ENCODE measurements at regions not wholly inside any gene's neighbourhood (a gene's known extent, or its start where the extent isn't known, plus 50 kb on each side); places are given as distances from the start of the nearest gene placed in this dataset.
"Not testable (repeated sequence)": the region's sequence is repeated elsewhere in the genome, so short reads cannot be mapped to it uniquely, and the experiment has no call there.

DNA sequence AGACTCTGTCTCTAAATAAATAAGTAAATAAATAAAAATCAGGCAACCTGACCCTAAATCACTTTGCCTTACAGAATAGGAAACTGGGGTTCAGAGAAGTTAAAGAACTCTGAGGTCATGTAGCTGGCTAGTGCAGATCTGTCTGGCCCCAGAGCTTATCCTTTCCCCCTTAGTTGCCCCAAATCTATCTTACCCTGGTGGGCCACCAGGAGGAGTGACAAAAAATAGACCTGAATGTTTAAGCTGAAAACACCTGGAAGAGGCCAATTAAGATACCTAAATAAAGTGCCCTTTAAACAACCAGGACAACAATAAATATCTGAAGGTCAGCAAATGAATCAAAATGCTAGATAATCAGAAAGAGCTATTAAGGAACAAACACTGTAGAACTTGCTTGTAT lies 59.7 kb downstream of the TEX35 start:
- no peak for DNase-seq

DNA sequence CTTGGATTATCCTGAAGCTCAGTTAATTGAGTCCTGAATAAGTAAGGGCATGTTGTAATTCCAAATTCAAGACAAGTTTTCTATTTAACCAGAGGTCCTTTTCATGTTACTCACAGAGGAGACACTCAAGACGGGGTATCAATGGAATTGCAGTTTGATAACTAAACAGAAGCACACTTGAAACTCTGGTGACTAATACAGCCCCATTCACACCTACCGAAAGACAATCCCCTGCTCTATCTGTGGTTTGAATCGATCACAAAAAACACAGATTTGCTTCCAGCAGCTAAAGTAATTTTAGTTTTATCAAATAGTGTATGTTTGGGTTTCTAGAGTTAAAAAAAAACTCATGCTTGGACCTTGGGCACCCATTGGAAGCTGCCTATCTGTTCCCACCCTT lies 60.4 kb downstream of the TEX35 start:
- no peak for DNase-seq

DNA sequence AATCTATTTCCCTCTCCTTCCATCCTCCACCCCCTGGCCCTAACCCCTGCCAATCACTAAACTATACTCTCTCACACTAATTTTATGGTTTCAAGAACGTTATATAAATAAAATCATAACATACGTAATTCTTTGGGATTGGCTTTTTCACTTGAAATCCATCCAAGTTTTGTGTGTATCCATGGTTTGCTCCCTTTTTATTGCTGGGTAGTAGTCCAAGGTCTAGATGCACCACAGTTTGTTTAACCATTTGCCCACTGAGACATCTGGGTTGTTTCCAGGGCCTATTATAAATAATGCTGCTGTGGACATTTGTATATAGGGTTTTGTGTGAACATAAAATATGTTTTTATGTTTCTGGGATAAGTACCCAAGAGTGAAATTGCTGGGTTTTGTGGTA lies 61.4 kb downstream of the TEX35 start:
- no peak for DNase-seq

DNA sequence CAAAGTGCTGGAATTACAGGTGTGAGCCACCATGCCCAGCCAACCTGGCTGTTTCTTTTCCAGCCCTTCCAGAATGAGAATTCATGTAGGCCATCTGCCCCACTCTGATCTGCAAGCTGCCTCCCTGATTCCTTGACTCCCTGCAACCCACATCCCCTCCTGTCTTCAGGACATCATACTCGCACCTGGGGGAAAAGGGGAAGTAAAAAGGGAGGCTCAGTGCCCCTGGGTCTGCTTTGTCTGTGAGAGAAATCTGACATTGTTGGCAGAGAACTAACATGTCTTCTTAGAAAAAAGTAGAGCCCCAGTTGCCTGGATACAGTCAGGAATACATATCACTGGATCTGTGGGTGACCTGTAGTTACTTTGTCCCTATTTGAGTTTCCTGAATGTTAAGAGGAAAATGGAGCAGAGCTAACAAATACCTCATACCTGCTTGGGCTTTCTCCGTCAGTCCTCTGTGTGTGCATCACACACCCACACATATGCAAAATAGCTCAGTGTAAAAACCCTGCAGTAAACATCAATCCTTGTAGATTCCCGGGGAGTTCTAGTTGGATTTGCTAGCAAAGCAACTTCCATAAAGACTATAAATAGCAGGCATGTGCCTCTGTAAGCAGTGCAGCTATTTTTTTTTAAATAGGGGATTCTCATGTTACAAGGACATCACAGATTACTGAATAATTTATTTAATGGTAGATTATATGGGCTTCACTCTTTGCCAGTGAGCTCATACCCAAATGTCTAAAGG lies 62.9 kb downstream of the TEX35 start:
- no peak for DNase-seq

DNA sequence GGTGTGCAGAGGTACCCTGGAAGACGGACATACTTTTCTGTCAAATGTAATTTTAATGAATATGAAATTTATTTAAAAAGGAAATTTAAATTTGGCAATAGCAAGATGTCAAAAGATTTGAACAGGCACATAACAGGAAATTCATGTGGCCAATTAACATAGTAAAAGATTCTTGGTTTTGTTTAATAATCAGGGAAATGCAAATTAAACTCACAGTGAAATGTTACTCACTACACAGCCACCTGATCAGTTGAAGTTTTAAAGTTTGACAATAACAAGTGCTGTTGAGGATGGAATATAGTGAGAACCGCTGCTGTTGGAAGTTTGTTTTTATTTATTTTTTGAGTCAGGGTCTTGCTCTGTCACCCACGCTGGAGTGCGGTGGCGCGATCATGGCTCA lies 63.9 kb downstream of the TEX35 start:
- no peak for DNase-seq

DNA sequence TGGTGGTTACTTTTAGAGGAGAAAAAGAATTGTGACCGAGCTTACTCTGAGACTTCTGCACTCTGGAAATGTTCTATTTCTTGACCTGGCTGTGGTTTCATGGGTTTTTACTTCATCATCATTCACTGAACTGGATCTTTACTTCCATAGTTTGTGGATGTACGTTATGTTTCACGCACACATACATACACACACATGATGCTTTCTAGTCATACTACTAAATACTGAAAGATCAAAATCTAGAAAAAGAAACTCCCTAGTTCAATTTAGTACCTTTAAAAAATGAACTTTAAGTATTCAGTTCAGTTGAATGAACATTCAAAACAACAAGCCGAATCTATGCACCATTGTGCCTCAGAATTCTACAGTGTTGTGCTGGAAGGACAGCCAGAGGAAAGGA lies 65.0 kb downstream of the TEX35 start:
- DNase-seq: no peak

DNA sequence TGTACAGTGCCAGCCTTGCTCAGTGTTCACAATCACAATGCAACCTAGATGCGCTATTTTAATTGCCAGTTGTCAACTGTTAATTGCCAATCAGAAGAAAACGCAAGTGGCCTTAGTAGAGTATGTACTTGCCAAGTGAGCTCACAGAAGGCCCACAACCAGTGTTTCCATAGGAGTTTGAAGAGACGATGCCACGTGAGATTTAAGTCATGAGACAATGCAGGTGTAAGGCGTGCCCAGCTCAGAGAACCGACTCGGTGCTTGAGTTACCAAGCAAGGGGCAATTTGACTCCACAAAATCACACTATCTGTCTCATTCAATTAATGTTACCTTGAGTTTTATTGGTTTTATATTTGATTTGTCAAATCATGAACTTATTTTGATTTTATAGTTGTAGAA lies 65.6 kb downstream of the TEX35 start:
- DNase-seq: no peak

DNA sequence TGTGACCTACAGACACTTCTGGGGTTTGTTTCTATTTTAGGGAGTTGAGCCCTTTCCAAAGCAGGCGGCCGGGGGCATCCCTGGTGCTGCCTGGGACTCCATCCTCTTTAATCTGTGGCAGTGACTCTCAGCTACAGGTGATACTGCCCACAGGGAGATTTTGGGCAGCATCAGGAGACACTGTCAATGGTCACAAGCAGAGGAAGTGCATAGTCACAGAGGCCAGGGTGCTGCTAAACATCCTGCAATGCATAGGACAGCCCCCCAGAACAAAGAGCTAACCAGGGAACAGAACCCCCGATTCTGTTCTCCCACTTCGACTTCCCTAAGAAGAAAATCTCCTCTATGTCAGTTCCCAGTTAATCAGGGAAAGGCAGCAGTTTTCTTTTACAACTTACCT lies 66.2 kb downstream of the TEX35 start:
- DNase-seq: no peak

DNA sequence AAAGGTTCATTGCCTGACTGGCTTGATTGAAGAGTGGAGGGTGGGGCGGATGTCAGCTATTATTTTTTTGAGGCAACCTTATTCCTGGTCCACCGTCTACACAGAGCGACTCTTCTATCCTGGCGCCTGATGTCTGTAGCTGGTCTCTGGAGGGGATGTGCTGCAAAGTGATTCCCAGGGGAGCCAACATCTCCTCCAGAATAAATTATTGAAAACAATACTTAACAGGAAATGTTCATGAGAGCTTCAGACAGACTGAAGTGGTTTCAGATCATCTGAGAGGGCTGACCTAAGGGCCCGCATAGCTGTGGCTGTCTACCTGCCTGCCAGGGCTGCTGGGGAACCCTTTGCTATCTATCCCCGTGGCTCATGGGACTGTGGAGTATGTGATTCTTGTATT lies 66.7 kb downstream of the TEX35 start:
- no peak for DNase-seq

DNA sequence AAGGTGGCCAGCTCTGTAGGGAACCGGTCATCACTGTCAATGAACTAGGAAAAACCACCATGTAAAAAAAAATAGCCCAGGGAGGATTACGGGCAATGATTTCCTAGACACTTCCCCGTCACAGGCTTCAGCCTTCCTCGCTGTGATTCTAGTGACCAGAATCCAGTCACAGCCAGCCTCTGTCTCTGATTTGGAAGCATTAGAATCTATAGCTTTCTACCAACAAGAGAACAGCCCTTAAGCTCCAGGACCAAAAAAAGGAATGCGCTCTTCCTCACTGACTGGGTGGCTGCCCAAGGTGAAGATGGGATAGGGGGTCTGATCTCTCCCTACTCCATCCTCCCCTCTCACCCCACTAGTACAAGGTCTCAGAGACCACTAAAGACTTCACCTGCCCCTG lies 67.2 kb downstream of the TEX35 start:
- no peak for DNase-seq

DNA sequence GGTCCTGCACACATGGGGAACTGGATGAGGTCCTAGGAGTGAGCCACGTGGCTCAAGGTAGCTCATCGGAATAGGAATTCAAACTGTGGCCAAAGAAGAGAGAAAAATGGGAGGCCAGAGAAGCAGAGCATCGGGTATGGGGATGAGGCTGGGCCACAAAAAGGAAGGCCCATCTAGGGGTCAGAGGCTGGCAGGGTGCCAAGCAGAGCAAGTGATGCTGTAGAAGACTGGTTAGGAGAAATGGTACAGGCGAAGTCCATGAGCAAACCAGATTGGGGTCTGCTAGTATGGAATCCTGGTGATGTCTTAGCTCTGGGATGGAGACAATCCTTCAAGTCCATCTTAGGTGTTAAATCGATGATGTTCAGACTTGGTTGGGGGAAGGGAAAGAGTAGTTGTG lies 68.0 kb downstream of the TEX35 start:
- DNase-seq: no peak

DNA sequence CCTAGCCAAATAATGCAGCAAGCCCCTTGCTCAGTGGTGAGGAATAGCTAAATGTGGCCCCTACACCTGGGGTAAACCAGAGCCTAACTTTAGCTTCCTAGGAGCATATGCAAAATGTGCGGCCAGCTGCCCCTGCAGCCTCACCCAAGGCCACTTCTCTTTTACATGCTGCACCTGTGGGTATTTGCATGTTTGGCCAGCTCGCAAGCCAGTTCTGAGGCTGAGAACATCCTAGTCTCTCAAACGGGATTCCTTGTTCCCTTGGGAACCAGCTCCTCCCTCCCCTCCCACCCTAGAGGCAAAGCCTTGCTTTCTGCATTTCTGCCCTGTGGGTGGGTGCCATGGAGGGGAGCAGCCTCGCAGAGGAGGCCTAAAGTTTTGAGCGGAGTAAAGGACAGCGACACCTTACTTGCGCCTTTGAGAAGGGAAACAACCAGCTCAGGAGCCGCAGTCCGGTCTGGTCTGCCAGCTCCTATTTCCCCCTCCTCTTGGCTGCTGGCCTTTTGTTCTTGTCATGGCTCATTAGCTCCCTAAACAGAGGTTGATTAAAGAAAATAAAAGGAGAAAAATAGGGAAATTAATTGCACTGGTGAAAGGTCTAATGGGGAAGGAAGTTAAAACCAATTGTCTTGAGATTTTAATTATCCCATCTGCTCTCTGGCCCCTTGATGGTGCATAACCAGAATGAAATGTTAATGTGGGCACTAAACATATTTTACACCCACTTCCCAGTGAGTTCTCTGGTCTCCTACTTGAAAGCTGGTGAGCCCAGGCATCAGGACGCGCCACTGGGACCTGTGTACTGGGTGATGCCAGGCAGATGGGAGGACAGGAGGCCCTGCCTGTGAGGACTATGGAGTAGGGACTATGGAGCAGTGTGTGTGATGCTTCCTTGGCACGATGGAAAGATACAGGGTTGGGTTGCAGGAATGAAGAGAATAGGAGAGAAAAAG lies 68.7 kb downstream of the TEX35 start:
- peak; percentile 54 for DNase-seq

DNA sequence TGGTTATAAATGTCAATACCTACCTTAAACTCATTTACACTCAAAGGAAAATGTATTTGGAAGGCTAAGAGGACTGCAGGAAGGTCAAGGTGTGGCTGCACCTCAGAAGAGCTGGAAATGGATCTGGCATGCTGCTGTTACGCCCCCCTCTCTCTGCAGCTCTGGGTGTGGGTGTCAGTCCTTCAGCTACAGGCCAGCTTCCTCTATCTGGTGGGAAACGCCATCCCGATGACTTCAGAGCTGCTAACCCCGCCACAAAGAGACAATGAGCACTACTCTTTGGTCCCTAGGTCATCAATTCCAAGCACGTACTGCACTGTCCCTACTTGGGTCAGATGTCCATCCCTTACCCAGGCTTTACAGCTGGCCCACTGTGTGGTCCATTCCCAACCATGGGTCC lies 74.2 kb downstream of the TEX35 start:
- no peak for DNase-seq

DNA sequence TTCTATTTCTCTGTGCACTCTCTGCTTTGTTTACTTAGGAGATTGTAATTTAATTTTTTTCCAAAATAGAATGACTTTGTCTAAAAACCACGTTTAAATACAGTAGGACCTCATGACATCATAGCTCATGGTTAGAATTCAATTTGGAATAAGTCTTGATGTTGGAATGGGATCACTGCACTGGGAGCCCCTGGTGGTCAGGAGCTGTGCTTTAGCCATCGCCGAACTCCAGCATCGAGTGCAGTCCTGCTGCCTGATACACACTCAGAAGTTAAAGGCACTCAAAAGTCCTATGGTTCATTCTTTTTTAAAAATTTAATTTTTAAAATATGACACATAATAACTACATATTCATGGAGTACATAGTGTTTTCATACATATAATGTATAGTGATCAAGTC lies 75.1 kb downstream of the TEX35 start:
- no peak for DNase-seq

DNA sequence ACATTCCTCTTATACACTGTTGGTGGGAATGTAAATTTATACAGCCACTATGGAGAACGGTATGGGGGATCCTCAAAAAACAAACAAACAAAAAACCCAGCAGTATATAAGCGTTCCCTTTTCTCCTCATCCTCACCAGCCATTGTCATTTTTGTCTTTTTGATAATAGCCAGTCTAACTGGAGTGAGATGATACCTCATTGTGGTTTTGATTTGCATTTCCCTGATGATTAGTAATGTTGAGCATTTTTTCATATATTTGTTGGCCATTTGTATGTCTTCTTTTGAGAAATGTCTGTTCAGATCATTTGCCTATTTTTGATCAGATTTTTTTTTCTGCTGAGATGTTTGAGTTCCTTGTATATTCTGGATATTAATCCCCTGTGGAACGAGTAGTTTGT lies 76.1 kb downstream of the TEX35 start:
- DNase-seq: not testable (repeated sequence)

DNA sequence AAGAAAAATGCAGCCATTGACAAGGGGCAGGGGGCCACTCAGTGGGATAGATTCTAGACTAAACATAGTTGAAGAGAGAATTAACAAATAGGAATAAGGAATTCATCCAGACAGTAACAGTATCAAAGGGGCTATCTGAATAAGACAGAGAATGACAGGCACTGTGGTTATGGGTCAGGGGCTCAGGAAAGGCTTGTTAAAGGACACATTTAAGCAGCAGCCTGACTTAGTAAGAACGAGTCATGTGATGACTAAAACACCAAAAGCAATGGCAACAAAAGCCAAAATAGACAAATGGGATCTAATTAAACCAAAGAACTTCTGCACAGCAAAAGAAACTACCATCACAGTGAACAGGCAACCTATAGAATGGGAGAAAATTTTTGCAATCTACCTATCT lies 78.9 kb downstream of the TEX35 start:
- not testable (repeated sequence) for DNase-seq

DNA sequence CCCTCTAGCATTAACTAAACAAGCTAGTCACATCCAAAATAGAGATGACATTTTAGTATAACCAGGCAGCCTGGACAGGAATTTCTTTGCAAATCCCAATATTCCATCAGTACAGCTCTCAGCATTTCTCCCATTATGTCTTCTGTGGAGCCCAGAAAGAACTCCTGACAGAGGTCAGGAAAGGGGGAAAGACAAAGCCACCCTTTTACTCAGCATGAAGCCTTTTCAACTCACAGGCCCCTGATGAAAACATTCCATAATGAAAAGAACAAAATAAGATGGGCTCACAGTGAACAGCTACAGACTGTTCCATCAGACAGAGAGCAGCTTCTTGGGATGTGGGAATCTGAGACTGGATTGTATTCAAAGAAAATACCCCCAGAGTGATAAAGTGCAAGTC lies 80.6 kb downstream of the TEX35 start:
- no peak for DNase-seq

DNA sequence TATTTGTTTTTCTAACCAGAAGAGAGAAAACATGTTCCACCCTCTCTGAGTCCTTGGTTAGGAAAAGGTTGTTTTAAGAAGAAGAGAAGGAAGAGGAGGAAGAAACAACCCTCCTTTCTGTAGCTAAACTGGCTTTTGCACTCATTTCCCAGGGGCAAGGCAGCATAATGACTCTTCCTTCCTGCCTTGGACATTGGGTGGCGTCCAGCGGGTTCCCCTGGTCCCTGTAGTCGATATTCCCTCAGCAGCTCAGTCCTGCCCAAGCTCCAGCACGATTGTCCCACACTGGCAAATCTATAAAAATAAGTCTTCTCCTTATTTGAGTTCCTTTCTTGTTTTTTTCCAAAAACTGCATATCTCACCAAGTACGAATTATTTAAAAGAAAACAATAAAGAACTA lies 81.2 kb downstream of the TEX35 start:
- no peak for DNase-seq

DNA sequence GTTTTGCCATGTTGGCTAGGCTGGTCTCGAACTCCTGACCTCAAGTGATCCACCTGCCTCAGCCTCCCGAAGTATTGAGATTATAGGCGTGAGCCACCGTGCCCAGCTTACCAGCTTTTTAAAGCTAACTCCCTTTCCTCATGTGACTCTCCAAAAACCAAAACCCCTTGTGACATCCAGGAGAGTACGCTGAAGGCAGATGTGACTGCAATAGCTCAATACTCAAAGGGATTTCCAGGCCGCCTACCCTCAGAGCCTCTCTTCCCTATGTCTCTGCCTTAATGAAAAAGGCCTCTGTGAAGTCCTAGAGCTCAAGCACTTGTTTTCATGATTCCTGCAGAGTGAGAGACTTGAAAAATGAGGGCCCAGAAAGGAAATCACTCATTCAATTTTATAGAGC lies 82.6 kb downstream of the TEX35 start:
- no peak for DNase-seq

DNA sequence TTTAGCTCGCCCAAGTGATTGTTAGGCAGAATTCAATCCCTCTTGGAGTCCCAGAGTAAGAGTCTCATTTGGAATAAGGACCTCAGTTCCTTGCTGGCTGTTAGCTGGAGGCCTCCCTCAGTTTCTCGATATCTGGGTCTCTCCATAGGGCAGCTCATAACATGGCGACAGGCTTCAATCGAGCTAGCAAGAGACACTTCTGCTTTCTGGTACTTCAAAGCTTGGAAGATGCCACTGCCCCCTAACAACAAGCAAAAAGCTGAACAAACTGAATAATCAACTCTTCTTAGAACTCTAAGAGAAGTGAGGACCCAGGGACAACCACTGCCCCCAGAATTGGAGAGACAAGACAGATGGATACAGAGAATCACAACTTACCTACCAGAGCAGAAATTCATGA lies 86.2 kb downstream of the TEX35 start:
- DNase-seq: no peak

DNA sequence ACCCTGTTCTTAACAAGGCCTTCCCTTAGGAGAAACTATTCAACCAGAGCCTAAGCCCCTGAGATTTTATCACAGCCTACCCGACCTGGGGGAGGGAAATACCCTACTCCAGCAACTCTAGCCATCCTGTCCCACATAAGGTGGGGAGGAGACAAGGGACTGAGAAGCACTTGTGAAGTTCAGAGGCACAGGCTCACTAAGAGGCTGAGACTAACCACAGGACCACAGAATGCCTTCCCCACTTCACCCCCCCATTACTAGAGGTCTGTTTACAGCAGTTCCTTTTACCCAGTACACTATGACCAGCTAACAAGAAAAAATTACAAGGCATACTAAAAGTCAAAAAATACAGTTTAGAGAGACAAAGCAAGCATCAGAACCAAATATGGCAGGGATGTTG lies 86.8 kb downstream of the TEX35 start:
- no peak for DNase-seq

DNA sequence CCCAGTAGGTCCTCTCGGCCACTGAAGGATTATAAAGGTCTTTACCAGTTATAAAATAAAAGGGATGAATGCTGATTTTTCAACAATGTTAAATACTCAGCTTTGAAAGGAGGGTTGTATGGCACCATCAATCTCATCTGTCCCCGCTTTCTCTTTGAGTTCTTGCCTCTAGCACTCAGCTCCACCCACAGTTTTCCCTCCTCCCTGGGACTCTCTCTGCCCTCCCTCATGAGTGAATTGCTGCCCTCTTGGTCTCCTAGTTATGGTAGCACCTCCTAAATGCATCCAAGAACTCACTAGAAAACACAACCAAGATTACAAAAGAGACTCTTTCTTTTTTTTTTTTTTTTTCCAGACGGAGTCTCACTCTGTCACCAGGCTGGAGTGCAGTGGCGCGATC lies 91.0 kb downstream of the TEX35 start:
- DNase-seq: no peak

DNA sequence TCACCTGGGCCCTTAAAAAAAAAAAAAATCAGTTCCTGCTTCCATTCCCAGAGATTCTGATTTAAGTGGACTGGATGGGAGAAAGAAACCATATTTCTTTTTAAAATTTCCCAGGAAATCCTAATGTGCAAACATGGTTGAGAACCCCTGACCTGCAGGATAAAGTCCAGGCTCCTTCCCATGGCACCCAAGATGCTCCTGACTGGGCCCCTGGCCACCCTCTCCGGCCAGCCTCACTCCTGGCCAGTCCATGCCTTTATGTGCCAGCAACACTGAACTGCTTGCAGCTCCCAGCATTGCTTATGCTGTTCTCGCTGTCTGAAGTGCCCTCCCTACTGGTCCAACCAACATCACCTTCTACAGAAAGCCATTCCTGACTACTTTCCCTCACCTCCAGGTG lies 93.9 kb downstream of the TEX35 start:
- DNase-seq: no peak

DNA sequence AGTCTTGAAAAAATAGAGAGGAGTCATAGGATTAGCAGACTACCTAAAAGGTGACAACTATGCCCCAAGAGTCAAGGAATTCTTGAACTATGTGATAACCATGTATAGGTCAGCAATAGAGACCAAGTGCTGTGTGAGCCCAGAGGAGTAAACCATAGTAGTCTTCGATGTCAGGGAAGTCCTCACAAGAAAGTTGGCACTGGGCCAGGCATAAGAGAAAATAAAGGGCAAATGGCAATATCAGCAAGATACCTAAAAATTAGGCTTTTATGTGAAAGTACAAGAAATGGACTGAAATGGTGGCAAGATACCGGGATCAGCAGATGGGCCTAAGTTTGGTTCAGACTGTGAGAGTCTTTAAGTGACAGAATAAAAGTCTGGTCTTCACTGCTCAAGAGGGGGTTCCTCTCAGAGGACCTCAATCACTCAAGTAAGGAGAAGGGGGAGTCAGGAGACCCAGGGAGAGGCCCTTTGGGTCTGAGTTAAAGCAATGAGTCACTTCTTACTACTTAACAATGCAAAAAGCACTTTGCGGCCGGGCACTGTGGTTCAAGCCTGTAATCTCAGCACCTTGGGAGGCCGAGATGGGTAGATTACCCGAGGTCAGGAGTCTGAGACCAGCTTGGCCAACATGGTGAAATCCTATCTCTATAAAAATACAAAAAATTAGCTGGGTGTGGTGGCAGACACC lies 95.0 kb downstream of the TEX35 start:
- no peak for DNase-seq

Data from NCI-H524 treated with DMSO at 0.1 percent for 48 hours (cell line).